Karpas-422 (cell line): ENCODE measurements at regions not wholly inside any gene's neighbourhood (a gene's known extent, or its start where the extent isn't known, plus 50 kb on each side); places are given as distances from the start of the nearest gene placed in this dataset.
"Not testable (repeated sequence)": the region's sequence is repeated elsewhere in the genome, so short reads cannot be mapped to it uniquely, and the experiment has no call there.

ENCODE experiments used
- DNase-seq: peaks from one replicate; pipeline ENCODE4 v3.0.0-alpha.2; 2015
- H2AFZ ChIP-seq: fragments of 200-600 bp; sonication (generic); 2 replicates; pipeline ENCODE4 v1.6.1; 2014; ENCODE audit warnings: antibody characterized with exemption, low read length, mixed read lengths
- H3K27ac ChIP-seq: fragments of 200-600 bp; sonication (generic); 2 replicates; pipeline ENCODE4 v1.5.1; 2014; ENCODE audit warnings: mild to moderate bottlenecking, low read length, moderate library complexity
- H3K27me3 ChIP-seq: fragments of 200-600 bp; sonication (generic); 2 replicates; pipeline ENCODE4 v1.6.1; 2014; ENCODE audit warnings: low read length, mixed read lengths
- H3K36me3 ChIP-seq: fragments of 200-600 bp; sonication (generic); 2 replicates; pipeline ENCODE4 v1.6.1; 2014; ENCODE audit warnings: low read length, mixed read lengths; ENCODE audit not compliant: insufficient read depth
- H3K4me1 ChIP-seq: fragments of 200-600 bp; sonication (generic); 2 replicates; pipeline ENCODE4 v1.6.1; 2014; ENCODE audit warnings: mild to moderate bottlenecking, low read length, mixed read lengths
- H3K4me2 ChIP-seq: fragments of 200-600 bp; sonication (generic); 2 replicates; pipeline ENCODE4 v1.6.1; 2014; ENCODE audit warnings: low read length, low read depth, mild to moderate bottlenecking; ENCODE audit not compliant: poor library complexity, severe bottlenecking
- H3K4me3 ChIP-seq: fragments of 200-600 bp; sonication (generic); 2 replicates; pipeline ENCODE4 v1.5.1; 2014; ENCODE audit warnings: mild to moderate bottlenecking, antibody characterized with exemption, low read length, mixed read lengths
- H3K79me2 ChIP-seq: fragments of 200-600 bp; sonication (generic); 2 replicates; pipeline ENCODE4 v1.6.1; 2014; ENCODE audit warnings: mild to moderate bottlenecking, low read length, mixed read lengths
- H3K9ac ChIP-seq: fragments of 200-600 bp; sonication (generic); 2 replicates; pipeline ENCODE4 v1.6.0; 2014; ENCODE audit warnings: low read length
- H3K9me2 ChIP-seq: fragments of 200-600 bp; sonication (generic), shearing (Covaris generic); replicated peaks from 2 replicates; pipeline ENCODE4 v1.6.0; 2014; ENCODE audit warnings: mild to moderate bottlenecking, low read length, moderate library complexity; ENCODE audit not compliant: insufficient read depth
- H3K9me3 ChIP-seq: fragments of 300-700, 200-600 bp; sonication (generic); 2 replicates; pipeline ENCODE4 v1.6.1; 2014; ENCODE audit warnings: low read length, mixed read lengths
- H4K20me1 ChIP-seq: fragments of 200-600 bp; sonication (generic); 2 replicates; pipeline ENCODE4 v1.6.1; 2014; ENCODE audit warnings: mild to moderate bottlenecking, antibody characterized with exemption, low read length, low read depth; ENCODE audit not compliant: insufficient read depth
- small RNA-seq: library from RNA; depleted of rRNA; stranded (forward); fragments of <200 nt; gene quantifications from one replicate; pipeline ENCODE3, GENCODE V24; 2014

DNA sequence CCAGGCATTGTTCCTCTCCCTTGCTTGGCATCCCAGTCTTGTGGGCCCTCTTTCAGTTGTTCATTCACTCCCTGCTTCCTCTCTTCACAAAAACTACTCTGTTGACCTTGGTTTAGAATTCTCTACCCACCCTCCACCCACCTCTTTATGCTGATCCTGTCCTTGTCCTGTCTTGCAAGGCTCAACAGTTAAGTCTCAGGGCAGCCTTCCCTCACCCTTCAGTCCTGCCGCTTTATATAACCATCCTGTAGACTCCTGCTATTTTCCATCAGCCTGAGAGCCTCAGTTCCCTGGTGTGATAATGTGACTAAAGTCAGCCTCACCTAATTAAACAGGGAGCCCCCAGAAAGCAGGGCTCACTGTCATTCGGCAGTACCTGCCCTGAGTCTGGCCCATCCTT lies 1763.0 kb downstream of the SPATA31A7 start:
- H3K36me3 ChIP-seq, H3K4me2 ChIP-seq, H3K4me1 ChIP-seq, H3K9me2 ChIP-seq, H4K20me1 ChIP-seq, H3K4me3 ChIP-seq, H3K79me2 ChIP-seq, H2AFZ ChIP-seq, H3K9me3 ChIP-seq, H3K27ac ChIP-seq, DNase-seq, H3K27me3 ChIP-seq, H3K9ac ChIP-seq: not testable (repeated sequence)

Small RNA genes in the stretch of these regions (small RNA-seq; reads per million reads assigned to genes)
- gene RNA5SP283: 0.16 reads per million
